ENCODE measurements at regions not wholly inside any gene's neighbourhood (a gene's known extent, or its start where the extent isn't known, plus 50 kb on each side); places are given as distances from the start of the nearest gene placed in this dataset.
A peak's percentile ranks its signal among the peaks of the same experiment; 100 is the strongest.

GRCh38 chr10:111344804-111345203, 268.0 kb downstream of the ADRA2A start:
- H3K4me1 ChIP-seq (ENCODE audit: low read depth), result no peaks in the 10 kb centered on the region
- H3K9me3 ChIP-seq, result peaks cover 15% of the 10 kb centered on the region
- DNase-seq (no peak), ATAC-seq (peak; percentile 25)
- no peak overlapping the region for H3K4me3 ChIP-seq
- H3K36me3 ChIP-seq (ENCODE audit: low read depth), result no peaks in the 10 kb centered on the region
- intact Hi-C loops (cut with DNase I, micrococcal nuclease), result no loop called here
- TF ChIP-seq, protein P1, sequence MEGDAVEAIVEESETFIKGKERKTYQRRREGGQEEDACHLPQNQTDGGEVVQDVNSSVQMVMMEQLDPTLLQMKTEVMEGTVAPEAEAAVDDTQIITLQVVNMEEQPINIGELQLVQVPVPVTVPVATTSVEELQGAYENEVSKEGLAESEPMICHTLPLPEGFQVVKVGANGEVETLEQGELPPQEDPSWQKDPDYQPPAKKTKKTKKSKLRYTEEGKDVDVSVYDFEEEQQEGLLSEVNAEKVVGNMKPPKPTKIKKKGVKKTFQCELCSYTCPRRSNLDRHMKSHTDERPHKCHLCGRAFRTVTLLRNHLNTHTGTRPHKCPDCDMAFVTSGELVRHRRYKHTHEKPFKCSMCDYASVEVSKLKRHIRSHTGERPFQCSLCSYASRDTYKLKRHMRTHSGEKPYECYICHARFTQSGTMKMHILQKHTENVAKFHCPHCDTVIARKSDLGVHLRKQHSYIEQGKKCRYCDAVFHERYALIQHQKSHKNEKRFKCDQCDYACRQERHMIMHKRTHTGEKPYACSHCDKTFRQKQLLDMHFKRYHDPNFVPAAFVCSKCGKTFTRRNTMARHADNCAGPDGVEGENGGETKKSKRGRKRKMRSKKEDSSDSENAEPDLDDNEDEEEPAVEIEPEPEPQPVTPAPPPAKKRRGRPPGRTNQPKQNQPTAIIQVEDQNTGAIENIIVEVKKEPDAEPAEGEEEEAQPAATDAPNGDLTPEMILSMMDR (IDR thresholded peaks at IDR 0.05), result no peak

- Histone ChIP-seq H3K4me1 (ENCODE audit: low read depth) (no peaks in the 10 kb centered on the region), H3K36me3 (ENCODE audit: low read depth) (no peaks in the 10 kb centered on the region), H3K9me3 (no peaks in the 10 kb centered on the region), H3K4me3 (no peak overlapping the region)
- TF ChIP-seq, protein P1 (IDR thresholded peaks at IDR 0.05), result no peak
- intact Hi-C loops (cut with DNase I, micrococcal nuclease), result no loop called here
- DNase-seq (peak in 1 of 3 donors; percentile 90), ATAC-seq (peak; percentile 89)
Observed at GRCh38 chr10:111347386-111348013, 270.7 kb downstream of the ADRA2A start.

DNA sequence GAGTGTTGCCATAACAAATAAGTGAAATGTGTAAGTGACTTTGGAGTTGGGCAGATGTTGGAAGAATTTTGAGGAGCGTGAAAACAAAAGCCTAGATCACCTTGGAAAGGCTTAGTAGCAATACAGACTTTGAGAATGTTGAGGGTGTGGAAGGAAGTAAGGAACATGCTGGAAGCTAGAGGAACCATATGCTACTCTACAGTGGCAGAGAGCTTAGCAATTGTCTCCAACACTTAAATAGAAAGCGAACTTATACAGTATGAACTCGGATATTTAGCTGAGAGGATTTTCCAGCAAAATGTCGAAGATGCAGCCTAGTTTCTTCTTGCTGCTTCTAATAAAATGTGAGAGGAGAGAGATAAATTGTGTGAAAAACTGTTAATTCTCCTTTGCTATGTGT, 271.2 kb downstream of the ADRA2A start:
- Histone ChIP-seq H3K4me1 (ENCODE audit: low read depth) (no peaks in the 10 kb centered on the region), H3K36me3 (ENCODE audit: low read depth) (no peaks in the 10 kb centered on the region), H3K9me3 (no peaks in the 10 kb centered on the region), H3K4me3 (no peak overlapping the region)
- intact Hi-C loops (cut with DNase I, micrococcal nuclease), result no loop called here
- DNase-seq (no peak), ATAC-seq (peak; percentile 49)
- TF ChIP-seq, protein P1 (IDR thresholded peaks at IDR 0.05), result no peak

- ATAC-seq (no peak), DNase-seq (no peak)
- Histone ChIP-seq H3K4me3 (no peak overlapping the region), H3K4me1 (ENCODE audit: low read depth) (no peaks in the 10 kb centered on the region), H3K9me3 (no peaks in the 10 kb centered on the region), H3K36me3 (ENCODE audit: low read depth) (no peaks in the 10 kb centered on the region)
- TF ChIP-seq, protein P1 (IDR thresholded peaks at IDR 0.05), result no peak
- intact Hi-C loops (cut with DNase I, micrococcal nuclease), result no loop called here
Observed at GRCh38 chr10:111354859-111355258, 278.0 kb downstream of the ADRA2A start.

GRCh38 chr10:111356571-111356970, 279.7 kb downstream of the ADRA2A start:
- Histone ChIP-seq H3K9me3 (no peaks in the 10 kb centered on the region), H3K36me3 (ENCODE audit: low read depth) (no peaks in the 10 kb centered on the region), H3K4me3 (no peak overlapping the region), H3K4me1 (ENCODE audit: low read depth) (no peaks in the 10 kb centered on the region)
- intact Hi-C loops (cut with DNase I, micrococcal nuclease), result no loop called here
- DNase-seq (no peak), ATAC-seq (no peak)
- TF ChIP-seq, protein P1 (IDR thresholded peaks at IDR 0.05), result no peak

GRCh38 chr10:111357859-111358258, 281.0 kb downstream of the ADRA2A start:
- no peak for DNase-seq
- Histone ChIP-seq H3K9me3 (no peaks in the 10 kb centered on the region), H3K4me1 (ENCODE audit: low read depth) (no peaks in the 10 kb centered on the region), H3K4me3 (no peak overlapping the region), H3K36me3 (ENCODE audit: low read depth) (no peaks in the 10 kb centered on the region)
- intact Hi-C loops (cut with DNase I, micrococcal nuclease), result no loop called here
- no peak for ATAC-seq
- TF ChIP-seq, protein P1 (IDR thresholded peaks at IDR 0.05), result no peak

Measured in mucosa of descending colon (tissue), 3 donors.